ENCODE measurements at regions not wholly inside any gene's neighbourhood (a gene's known extent, or its start where the extent isn't known, plus 50 kb on each side); places are given as distances from the start of the nearest gene placed in this dataset.

DNA sequence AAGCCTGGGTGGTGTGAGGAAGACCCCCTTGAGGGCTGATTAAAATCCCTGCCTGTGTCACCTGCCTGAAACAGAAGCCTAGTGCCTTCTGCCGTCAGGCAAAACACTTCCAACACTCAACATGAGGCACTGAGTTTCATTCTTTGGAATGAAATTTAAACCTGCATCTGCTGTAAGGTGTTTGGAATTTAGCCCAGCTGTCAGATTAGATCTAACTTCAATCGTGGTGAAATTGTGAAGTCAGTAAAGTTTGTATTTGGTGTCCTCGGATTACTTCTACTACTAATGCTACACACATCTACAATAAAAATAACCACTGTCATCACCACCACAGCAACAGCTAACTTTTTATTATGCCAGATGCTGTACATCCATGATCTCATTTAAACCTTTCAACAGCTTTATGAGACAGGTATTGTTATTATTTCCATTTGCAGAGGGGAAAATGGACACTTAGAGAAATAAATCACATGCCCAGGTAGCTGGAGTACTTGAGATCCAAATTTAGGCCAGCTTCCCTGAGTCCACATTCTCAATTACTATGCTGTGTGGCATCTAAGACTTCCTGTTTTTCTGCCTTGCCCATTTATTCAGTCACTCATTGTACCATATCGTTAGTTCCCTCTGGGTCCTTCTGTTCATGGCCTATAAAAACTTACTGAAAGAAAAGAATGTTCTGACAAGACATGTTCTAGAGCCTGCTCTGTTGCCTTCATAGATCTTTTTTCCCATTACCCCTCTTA is 98.2 kb upstream of the GCFC2 start:
- TF ChIP-seq, protein P1, sequence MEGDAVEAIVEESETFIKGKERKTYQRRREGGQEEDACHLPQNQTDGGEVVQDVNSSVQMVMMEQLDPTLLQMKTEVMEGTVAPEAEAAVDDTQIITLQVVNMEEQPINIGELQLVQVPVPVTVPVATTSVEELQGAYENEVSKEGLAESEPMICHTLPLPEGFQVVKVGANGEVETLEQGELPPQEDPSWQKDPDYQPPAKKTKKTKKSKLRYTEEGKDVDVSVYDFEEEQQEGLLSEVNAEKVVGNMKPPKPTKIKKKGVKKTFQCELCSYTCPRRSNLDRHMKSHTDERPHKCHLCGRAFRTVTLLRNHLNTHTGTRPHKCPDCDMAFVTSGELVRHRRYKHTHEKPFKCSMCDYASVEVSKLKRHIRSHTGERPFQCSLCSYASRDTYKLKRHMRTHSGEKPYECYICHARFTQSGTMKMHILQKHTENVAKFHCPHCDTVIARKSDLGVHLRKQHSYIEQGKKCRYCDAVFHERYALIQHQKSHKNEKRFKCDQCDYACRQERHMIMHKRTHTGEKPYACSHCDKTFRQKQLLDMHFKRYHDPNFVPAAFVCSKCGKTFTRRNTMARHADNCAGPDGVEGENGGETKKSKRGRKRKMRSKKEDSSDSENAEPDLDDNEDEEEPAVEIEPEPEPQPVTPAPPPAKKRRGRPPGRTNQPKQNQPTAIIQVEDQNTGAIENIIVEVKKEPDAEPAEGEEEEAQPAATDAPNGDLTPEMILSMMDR (IDR thresholded peaks at IDR 0.05), result no peak
- no peak for TF ChIP-seq POLR2AphosphoS5 (IDR thresholded peaks at IDR 0.05; ENCODE audit: low read depth, low read length)
- TF ChIP-seq, protein P2, sequence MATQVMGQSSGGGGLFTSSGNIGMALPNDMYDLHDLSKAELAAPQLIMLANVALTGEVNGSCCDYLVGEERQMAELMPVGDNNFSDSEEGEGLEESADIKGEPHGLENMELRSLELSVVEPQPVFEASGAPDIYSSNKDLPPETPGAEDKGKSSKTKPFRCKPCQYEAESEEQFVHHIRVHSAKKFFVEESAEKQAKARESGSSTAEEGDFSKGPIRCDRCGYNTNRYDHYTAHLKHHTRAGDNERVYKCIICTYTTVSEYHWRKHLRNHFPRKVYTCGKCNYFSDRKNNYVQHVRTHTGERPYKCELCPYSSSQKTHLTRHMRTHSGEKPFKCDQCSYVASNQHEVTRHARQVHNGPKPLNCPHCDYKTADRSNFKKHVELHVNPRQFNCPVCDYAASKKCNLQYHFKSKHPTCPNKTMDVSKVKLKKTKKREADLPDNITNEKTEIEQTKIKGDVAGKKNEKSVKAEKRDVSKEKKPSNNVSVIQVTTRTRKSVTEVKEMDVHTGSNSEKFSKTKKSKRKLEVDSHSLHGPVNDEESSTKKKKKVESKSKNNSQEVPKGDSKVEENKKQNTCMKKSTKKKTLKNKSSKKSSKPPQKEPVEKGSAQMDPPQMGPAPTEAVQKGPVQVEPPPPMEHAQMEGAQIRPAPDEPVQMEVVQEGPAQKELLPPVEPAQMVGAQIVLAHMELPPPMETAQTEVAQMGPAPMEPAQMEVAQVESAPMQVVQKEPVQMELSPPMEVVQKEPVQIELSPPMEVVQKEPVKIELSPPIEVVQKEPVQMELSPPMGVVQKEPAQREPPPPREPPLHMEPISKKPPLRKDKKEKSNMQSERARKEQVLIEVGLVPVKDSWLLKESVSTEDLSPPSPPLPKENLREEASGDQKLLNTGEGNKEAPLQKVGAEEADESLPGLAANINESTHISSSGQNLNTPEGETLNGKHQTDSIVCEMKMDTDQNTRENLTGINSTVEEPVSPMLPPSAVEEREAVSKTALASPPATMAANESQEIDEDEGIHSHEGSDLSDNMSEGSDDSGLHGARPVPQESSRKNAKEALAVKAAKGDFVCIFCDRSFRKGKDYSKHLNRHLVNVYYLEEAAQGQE (IDR thresholded peaks at IDR 0.05; ENCODE audit: insufficient read depth in 1 of 2, low read depth in 2 of 2, low read length in 1 of 2), result no peak

All from Panc1 (cell line).